ENCODE measurements at regions not wholly inside any gene's neighbourhood (a gene's known extent, or its start where the extent isn't known, plus 50 kb on each side); places are given as distances from the start of the nearest gene placed in this dataset.
"Not testable (repeated sequence)": the region's sequence is repeated elsewhere in the genome, so short reads cannot be mapped to it uniquely, and the experiment has no call there.

DNA sequence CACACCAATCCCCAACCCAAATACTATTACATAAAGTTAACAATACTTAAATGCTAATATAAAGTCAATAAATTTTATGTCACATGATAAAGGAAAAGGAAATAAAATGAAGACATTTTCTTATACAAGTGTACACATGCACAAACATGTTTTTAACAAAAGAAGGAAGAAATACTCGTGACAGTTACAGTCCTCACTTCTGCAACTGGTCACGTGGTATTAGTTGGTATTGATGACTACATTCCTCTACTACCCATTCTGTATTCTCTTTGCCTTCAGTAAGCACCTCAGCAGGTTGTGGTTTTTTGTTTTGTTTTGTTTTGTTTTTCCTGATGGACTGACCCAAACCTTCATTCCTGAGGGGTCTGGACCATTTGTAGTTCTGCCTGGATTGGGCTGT, 176.9 kb upstream of the CCNH start:
- ChIA-PET POLR2A (no interaction called here), CTCF (no interaction called here)
- Histone ChIP-seq H3K9me3 (ENCODE audit: control insufficient read depth, insufficient read depth, low read depth, low read length) (no peaks in the 10 kb centered on the region), H3K36me3 (ENCODE audit: control insufficient read depth, insufficient read depth, low read length) (no peaks in the 10 kb centered on the region), H3K4me1 (ENCODE audit: control insufficient read depth, insufficient read depth, low read length) (no peaks in the 10 kb centered on the region), H3K4me3 (ENCODE audit: low read depth in 2 of 2, low read length in 2 of 2) (no peak overlapping the region), H3K27me3 (ENCODE audit: control insufficient read depth, insufficient read depth, low read length) (no peaks in the 10 kb centered on the region), H3K27ac (ENCODE audit: low read length) (no peak overlapping the region)
- DNase-seq (ENCODE audit: low read depth, low spot score) (no peak), ATAC-seq (no peak)
- no TSS peak for BruUV-seq (replicated peaks)
- in situ Hi-C loops (cut with HindIII; ENCODE audit: low pct_unique_long_range_greater_than_20kb, low sequenced_read_pairs): no loop called here
- TF ChIP-seq, protein P1, sequence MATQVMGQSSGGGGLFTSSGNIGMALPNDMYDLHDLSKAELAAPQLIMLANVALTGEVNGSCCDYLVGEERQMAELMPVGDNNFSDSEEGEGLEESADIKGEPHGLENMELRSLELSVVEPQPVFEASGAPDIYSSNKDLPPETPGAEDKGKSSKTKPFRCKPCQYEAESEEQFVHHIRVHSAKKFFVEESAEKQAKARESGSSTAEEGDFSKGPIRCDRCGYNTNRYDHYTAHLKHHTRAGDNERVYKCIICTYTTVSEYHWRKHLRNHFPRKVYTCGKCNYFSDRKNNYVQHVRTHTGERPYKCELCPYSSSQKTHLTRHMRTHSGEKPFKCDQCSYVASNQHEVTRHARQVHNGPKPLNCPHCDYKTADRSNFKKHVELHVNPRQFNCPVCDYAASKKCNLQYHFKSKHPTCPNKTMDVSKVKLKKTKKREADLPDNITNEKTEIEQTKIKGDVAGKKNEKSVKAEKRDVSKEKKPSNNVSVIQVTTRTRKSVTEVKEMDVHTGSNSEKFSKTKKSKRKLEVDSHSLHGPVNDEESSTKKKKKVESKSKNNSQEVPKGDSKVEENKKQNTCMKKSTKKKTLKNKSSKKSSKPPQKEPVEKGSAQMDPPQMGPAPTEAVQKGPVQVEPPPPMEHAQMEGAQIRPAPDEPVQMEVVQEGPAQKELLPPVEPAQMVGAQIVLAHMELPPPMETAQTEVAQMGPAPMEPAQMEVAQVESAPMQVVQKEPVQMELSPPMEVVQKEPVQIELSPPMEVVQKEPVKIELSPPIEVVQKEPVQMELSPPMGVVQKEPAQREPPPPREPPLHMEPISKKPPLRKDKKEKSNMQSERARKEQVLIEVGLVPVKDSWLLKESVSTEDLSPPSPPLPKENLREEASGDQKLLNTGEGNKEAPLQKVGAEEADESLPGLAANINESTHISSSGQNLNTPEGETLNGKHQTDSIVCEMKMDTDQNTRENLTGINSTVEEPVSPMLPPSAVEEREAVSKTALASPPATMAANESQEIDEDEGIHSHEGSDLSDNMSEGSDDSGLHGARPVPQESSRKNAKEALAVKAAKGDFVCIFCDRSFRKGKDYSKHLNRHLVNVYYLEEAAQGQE (IDR thresholded peaks at IDR 0.05; ENCODE audit: insufficient read depth in 1 of 2, low read depth in 2 of 2, low read length in 1 of 2): no peak
- TF ChIP-seq, protein P2, sequence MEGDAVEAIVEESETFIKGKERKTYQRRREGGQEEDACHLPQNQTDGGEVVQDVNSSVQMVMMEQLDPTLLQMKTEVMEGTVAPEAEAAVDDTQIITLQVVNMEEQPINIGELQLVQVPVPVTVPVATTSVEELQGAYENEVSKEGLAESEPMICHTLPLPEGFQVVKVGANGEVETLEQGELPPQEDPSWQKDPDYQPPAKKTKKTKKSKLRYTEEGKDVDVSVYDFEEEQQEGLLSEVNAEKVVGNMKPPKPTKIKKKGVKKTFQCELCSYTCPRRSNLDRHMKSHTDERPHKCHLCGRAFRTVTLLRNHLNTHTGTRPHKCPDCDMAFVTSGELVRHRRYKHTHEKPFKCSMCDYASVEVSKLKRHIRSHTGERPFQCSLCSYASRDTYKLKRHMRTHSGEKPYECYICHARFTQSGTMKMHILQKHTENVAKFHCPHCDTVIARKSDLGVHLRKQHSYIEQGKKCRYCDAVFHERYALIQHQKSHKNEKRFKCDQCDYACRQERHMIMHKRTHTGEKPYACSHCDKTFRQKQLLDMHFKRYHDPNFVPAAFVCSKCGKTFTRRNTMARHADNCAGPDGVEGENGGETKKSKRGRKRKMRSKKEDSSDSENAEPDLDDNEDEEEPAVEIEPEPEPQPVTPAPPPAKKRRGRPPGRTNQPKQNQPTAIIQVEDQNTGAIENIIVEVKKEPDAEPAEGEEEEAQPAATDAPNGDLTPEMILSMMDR (IDR thresholded peaks at IDR 0.05): no peak
- TF ChIP-seq SIN3A (IDR thresholded peaks at IDR 0.05; ENCODE audit: borderline replicate concordance, insufficient read depth, low read depth, low read length) (no peak), POLR2AphosphoS5 (IDR thresholded peaks at IDR 0.05; ENCODE audit: low read depth, low read length) (no peak), TCF7L2 (IDR thresholded peaks at IDR 0.05; ENCODE audit: low read depth, low read length) (no peak)
- intact Hi-C loops (cut with micrococcal nuclease; ENCODE audit: unreplicated experiment): no loop called here

DNA sequence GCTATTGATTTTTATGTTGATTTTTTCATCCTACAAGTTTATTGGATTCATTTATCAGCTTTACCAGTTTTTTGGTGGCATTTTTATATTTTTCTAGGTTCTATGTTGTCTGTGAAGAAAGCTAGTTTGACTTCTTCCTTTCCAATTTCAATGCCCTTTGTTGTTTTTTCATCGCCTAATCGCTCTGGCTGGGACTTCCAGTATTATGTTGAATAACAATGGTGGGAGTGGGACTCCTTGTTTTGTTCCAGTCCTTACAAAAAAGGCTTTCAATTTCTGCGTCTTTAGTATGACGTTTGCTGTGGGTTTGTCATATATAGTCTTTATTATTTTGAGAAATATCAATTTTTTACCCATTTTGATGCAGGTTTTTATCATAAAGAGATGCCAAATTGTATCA, 175.6 kb upstream of the CCNH start:
- no peaks in the 10 kb centered on the region for H3K4me1 ChIP-seq (ENCODE audit: control insufficient read depth, insufficient read depth, low read length)
- no peaks in the 10 kb centered on the region for H3K9me3 ChIP-seq (ENCODE audit: control insufficient read depth, insufficient read depth, low read depth, low read length)
- ChIA-PET CTCF (no interaction called here), POLR2A (no interaction called here)
- intact Hi-C loops (cut with micrococcal nuclease; ENCODE audit: unreplicated experiment) (no loop called here), in situ Hi-C loops (cut with HindIII; ENCODE audit: low pct_unique_long_range_greater_than_20kb, low sequenced_read_pairs) (no loop called here)
- H3K36me3 ChIP-seq (ENCODE audit: control insufficient read depth, insufficient read depth, low read length): no peaks in the 10 kb centered on the region
- TF ChIP-seq, protein P2 (IDR thresholded peaks at IDR 0.05): no peak
- no peak for TF ChIP-seq POLR2AphosphoS5 (IDR thresholded peaks at IDR 0.05; ENCODE audit: low read depth, low read length)
- TF ChIP-seq, protein P1 (IDR thresholded peaks at IDR 0.05; ENCODE audit: insufficient read depth in 1 of 2, low read depth in 2 of 2, low read length in 1 of 2): no peak
- TF ChIP-seq TCF7L2 (IDR thresholded peaks at IDR 0.05; ENCODE audit: low read depth, low read length): no peak
- no peak for TF ChIP-seq SIN3A (IDR thresholded peaks at IDR 0.05; ENCODE audit: borderline replicate concordance, insufficient read depth, low read depth, low read length)
- no peak for DNase-seq (ENCODE audit: low read depth, low spot score)
- no peaks in the 10 kb centered on the region for H3K27me3 ChIP-seq (ENCODE audit: control insufficient read depth, insufficient read depth, low read length)
- ATAC-seq: no peak
- H3K27ac ChIP-seq (ENCODE audit: low read length): no peak overlapping the region
- BruUV-seq (replicated peaks): no TSS peak
- no peak overlapping the region for H3K4me3 ChIP-seq (ENCODE audit: low read depth in 2 of 2, low read length in 2 of 2)

DNA sequence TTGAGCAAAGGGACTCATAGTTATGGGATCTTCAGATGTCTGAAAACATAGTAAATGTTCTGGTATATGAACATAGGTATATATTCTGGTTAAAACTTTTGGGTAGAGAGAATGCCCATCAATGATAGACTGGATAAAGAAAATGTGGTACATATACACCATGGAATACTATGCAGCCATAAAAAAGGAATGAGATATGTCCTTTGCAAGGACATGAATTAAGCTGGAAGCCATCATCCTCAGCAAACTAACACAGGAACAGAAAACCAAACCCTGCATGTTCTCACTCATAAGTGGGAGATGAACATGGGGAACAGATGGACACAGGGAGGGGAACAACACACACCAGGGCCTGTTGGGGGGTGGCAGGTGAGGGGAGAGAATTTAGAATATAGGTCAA, 171.0 kb upstream of the CCNH start:
- DNase-seq (ENCODE audit: low read depth, low spot score); H3K9me3 ChIP-seq (ENCODE audit: control insufficient read depth, insufficient read depth, low read depth, low read length); ATAC-seq; H3K4me1 ChIP-seq (ENCODE audit: control insufficient read depth, insufficient read depth, low read length); intact Hi-C loops (cut with micrococcal nuclease; ENCODE audit: unreplicated experiment); H3K27me3 ChIP-seq (ENCODE audit: control insufficient read depth, insufficient read depth, low read length); in situ Hi-C loops (cut with HindIII; ENCODE audit: low pct_unique_long_range_greater_than_20kb, low sequenced_read_pairs); H3K4me3 ChIP-seq (ENCODE audit: low read depth in 2 of 2, low read length in 2 of 2); CTCF ChIA-PET; H3K36me3 ChIP-seq (ENCODE audit: control insufficient read depth, insufficient read depth, low read length); POLR2A ChIA-PET; H3K27ac ChIP-seq (ENCODE audit: low read length); BruUV-seq (replicated peaks): not testable (repeated sequence)

Measured in Panc1 (cell line).